Heart right ventricle (tissue), 16 donors: ENCODE measurements at regions not wholly inside any gene's neighbourhood (a gene's known extent, or its start where the extent isn't known, plus 50 kb on each side); places are given as distances from the start of the nearest gene placed in this dataset.
"Not testable (repeated sequence)": the region's sequence is repeated elsewhere in the genome, so short reads cannot be mapped to it uniquely, and the experiment has no call there.

Source experiments
- ATAC-seq, 8 donors: fragments of 200-7000 bp; cut with Tn5 transposase; one replicate each; pipeline ENCODE4 v1.9.1; 2020; ENCODE audit warnings: mild to moderate bottlenecking in 8 of 8, moderate library complexity in 8 of 8, moderate number of reproducible peaks in 1 of 8
- DNase-seq, 2 donors: peaks; one replicate each; pipeline ENCODE4 v3.0.0-alpha.2; 2020
- H3K27ac ChIP-seq, 10 donors: fragments of 200-600 bp; sonication (generic) in 2 of 10; one replicate each; pipeline versions ENCODE4 v1.5.0 to v1.8.0; 2020 to 2022; ENCODE audit warnings: mild to moderate bottlenecking in 3 of 10
- H3K27me3 ChIP-seq, 7 donors: fragments of 200-600 bp; one replicate each; pipeline ENCODE4 v1.8.0; 2021 to 2022; ENCODE audit warnings: mild to moderate bottlenecking in 2 of 7
- H3K36me3 ChIP-seq, 9 donors: fragments of 200-600 bp; sonication (generic) in 1 of 9; one replicate each; pipeline versions ENCODE4 v1.5.0 to v1.8.0; 2020 to 2022; ENCODE audit warnings: mild to moderate bottlenecking in 2 of 9
- H3K4me1 ChIP-seq, 9 donors: fragments of 200-600 bp; sonication (generic) in 1 of 9; one replicate each; pipeline versions ENCODE4 v1.5.0 to v1.8.0; 2020 to 2022; ENCODE audit warnings: mild to moderate bottlenecking in 4 of 9
- H3K4me3 ChIP-seq, 10 donors: fragments of 200-600 bp; sonication (generic) in 2 of 10; one replicate each; pipeline versions ENCODE4 v1.5.0 to v1.8.0; 2020 to 2022; ENCODE audit warnings: mild to moderate bottlenecking in 7 of 10, moderate library complexity in 2 of 10
- H3K9me3 ChIP-seq, 11 donors: fragments of 200-600 bp in 10 of 11; sonication (generic) in 2 of 11; one replicate each; pipeline versions ENCODE4 v1.5.0 to v1.8.0; 2013 to 2022; ENCODE audit warnings: mild to moderate bottlenecking in 2 of 11, control low read depth in 1 of 11, moderate library complexity in 1 of 11
- WGBS, 2 donors: extraction: QIAGEN DNeasy Blood & Tissue Kit; methylation state at CpG; one replicate each; pipeline ENCODE4 v1.1.7; 2013; ENCODE audit warnings: inconsistent platforms in 1 of 2; 5-methylcytosine and 5-hydroxymethylcytosine counted together
- intact Hi-C, 10 donors: fragments of 100-400 bp; cut with DNase I; formaldehyde crosslinking; loops; one replicate each; pipeline versions ENCODE4 v1.11.1 to v1.14.2; 2022
- TF ChIP-seq, protein P1 (sequence below), 9 donors: fragments of 200-600 bp; sonication (generic) in 2 of 9; IDR thresholded peaks; one replicate each; pipeline versions ENCODE4 v1.5.0 to v1.8.0; 2021 to 2022; ENCODE audit warnings: antibody characterized with exemption in 9 of 9, mild to moderate bottlenecking in 5 of 9, moderate library complexity in 1 of 9
- donor health status: Arrhythmogenic right ventricular cardiomyopathy.
- donor health status: ischemic (EF 13 %, LVEDD 7.1; RV severe dilation, severe dysfunction).
- donor health status: healthy with polysubstance abuse.
- donor health status: DM: no; HTN: yes; CAD: no.
- donor health status: DM: no; HTN: no; CAD: no.
- donor health status: ischemic (EF 25% LVEDD 6.9; RV normal size, moderate dysfunction).
- donor health status: ischemic (EF 25% LVEDD 5.7; RV mildly dilated, moderate dysfunction).
- donor health status: healthy.
- donor health status: DM: yes; HTN: yes; CAD: no.
- donor health status: Ischemic cardiomyopathy.
- donor health status: ischemic (EF 35%, LVEDD 5.7; RV mildly dilated, moderate dysfunction).
- donor health status: nonischemic (EF 11% LVEDD 7.7; RV severe dilation, severe dysfunction).
- donor health status: DM: yes; HTN: yes; CAD: no.
- donor health status: PGD.
- donor health status: ischemic (EF 29% LVEDD 5.4; RV normal size, mild dysfunction).
- donor health status: nonischemic (EF 23%, LVEDD 6.1; RV moderate dilation, normal function).

DNA sequence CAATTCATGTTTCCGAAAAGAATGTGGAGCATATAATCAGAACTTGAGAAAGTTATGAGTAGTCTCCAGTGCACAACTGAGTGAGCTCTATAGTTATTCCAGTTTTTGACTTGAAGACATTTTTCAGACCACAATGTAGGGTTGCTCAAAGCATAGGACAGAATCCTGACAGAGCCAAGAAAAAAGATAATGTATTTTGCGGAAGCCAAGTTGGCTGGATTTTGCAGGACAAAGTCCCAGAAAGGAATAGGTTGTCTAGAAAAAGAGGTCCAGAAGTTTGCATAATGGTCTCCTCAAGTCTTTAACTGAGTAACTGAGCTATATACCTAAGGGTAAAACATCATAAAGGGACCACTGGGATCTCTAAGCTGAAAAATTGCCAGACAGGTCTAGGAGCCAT, 1028.0 kb downstream of the TAF11L14 start:
- Histone ChIP-seq H3K4me1 (no peaks in the 10 kb centered on the region), H3K27ac (no peak overlapping the region), H3K27me3 (no peaks in the 10 kb centered on the region), H3K9me3 (peaks cover 0 to 6% (median 0%) of the 10 kb centered on the region in 11 donors), H3K36me3 (no peaks in the 10 kb centered on the region), H3K4me3 (no peak overlapping the region)
- DNase-seq (no peak), ATAC-seq (no peak)
- TF ChIP-seq, protein P1, sequence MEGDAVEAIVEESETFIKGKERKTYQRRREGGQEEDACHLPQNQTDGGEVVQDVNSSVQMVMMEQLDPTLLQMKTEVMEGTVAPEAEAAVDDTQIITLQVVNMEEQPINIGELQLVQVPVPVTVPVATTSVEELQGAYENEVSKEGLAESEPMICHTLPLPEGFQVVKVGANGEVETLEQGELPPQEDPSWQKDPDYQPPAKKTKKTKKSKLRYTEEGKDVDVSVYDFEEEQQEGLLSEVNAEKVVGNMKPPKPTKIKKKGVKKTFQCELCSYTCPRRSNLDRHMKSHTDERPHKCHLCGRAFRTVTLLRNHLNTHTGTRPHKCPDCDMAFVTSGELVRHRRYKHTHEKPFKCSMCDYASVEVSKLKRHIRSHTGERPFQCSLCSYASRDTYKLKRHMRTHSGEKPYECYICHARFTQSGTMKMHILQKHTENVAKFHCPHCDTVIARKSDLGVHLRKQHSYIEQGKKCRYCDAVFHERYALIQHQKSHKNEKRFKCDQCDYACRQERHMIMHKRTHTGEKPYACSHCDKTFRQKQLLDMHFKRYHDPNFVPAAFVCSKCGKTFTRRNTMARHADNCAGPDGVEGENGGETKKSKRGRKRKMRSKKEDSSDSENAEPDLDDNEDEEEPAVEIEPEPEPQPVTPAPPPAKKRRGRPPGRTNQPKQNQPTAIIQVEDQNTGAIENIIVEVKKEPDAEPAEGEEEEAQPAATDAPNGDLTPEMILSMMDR (IDR thresholded peaks at IDR 0.05) = no peak
- 88 to 89% methylated on average over 2 of the region's 2 CpGs for WGBS, 2 donors
- intact Hi-C loops = no loop called here

DNA sequence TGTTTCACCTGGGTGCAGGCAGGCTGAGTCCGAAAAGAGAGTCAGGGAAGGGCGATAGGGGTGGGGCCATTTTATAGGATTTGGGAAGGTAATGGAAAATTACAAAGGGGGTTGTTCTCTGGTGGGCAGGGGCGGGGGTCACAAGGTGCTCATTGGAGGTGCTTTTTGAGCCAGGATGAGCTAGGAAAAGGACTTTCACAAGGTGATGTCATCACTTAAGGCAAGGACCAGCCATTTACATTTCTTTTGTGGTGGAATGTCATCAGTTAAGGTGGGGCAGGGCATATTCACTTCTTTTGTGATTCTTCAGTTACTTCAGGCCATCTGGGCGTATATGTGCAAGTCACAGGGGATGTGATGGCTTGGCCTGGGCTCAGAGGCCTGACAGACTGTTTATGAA, 1040.0 kb downstream of the TAF11L14 start:
- H3K4me1 ChIP-seq, DNase-seq, H3K4me3 ChIP-seq, H3K27me3 ChIP-seq, H3K36me3 ChIP-seq, H3K9me3 ChIP-seq, H3K27ac ChIP-seq, ATAC-seq, intact Hi-C loops: not testable (repeated sequence)
- 76 to 79% methylated on average over 2 to 4 of the region's 4 CpGs for WGBS, 2 donors

DNA sequence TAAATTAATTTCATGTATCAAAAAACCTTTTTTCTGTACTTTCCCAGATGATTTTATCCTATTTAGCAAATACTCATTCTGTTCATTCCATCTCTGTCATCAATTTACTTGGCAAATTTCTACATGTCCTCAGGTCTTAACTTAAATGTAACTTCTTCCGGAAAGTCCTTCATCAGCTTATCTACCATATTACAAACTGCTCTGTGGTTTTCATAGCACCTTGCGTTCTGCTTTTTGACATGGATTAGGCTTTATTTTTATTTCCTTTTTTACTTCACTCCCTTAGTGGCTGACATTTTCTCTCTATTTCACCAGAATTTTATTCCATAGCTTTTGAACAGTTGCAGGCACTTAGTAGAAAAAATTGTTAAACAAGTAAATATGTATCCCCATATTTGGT, 1040.8 kb downstream of the TAF11L14 start:
- Histone ChIP-seq H3K27me3 (no peaks in the 10 kb centered on the region), H3K4me1 (no peaks in the 10 kb centered on the region), H3K27ac (no peak overlapping the region), H3K4me3 (no peak overlapping the region), H3K9me3 (peaks cover 0 to 13% (median 0%) of the 10 kb centered on the region in 11 donors), H3K36me3 (no peaks in the 10 kb centered on the region)
- ATAC-seq = no peak
- 62 to 81% methylated on average over 2 of the region's 2 CpGs for WGBS, 2 donors
- TF ChIP-seq, protein P1 (IDR thresholded peaks at IDR 0.05) = no peak
- intact Hi-C loops = no loop called here
- DNase-seq = no peak

DNA sequence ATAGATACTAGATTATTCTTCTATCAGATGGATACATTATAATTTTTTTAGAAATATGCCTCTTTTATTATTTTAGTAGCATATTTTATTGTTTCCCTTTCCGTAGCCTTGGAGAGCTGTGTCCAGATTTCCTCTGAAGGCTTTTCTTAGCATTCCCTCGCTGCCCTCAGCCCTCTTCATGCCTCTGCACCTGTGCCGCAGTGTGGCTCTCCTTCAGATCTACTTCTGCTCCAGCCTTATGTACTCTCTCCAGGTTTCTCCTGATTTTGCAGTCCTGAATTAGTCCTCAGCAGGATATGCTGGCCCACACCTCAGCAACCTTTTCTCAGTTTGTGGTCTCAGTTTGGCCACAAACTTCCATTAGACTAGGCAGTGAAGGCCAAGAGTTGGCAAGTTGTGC, 1052.0 kb downstream of the TAF11L14 start:
- no peaks in the 10 kb centered on the region for H3K27me3 ChIP-seq
- no peaks in the 10 kb centered on the region for H3K9me3 ChIP-seq
- H3K36me3 ChIP-seq = no peaks in the 10 kb centered on the region
- H3K4me3 ChIP-seq = no peak overlapping the region
- ATAC-seq (no peak), DNase-seq (no peak)
- intact Hi-C loops = no loop called here
- TF ChIP-seq, protein P1 (IDR thresholded peaks at IDR 0.05) = no peak
- 86 to 89% methylated on average over 3 of the region's 3 CpGs for WGBS, 2 donors
- no peaks in the 10 kb centered on the region for H3K4me1 ChIP-seq
- no peak overlapping the region for H3K27ac ChIP-seq

DNA sequence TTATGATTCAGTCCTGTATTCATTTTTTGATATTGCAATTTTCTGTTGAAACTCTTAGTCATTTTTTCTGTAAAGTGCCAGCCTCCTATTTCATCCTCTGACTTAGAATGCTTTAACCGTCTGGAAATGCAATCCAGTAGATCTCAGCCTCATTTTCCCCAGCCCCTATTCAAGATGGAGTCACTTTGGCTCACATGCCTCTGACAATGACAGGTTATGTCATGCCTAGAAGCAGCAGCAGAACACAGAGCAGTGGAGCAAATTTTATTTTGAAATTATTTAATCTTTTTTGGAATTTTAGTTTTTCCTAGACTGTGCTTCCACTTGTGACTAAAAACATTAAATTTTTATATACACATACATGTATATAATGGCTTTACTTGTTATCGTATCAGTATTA, 1053.2 kb downstream of the TAF11L14 start:
- Histone ChIP-seq H3K9me3 (no peaks in the 10 kb centered on the region), H3K27me3 (no peaks in the 10 kb centered on the region), H3K4me3 (no peak overlapping the region), H3K4me1 (no peaks in the 10 kb centered on the region), H3K27ac (no peak overlapping the region), H3K36me3 (no peaks in the 10 kb centered on the region)
- TF ChIP-seq, protein P1 (IDR thresholded peaks at IDR 0.05) = no peak
- no peak for DNase-seq
- no peak for ATAC-seq
- WGBS, 2 donors = 79 to 86% methylated on average over 2 of the region's 2 CpGs
- intact Hi-C loops = no loop called here
